GDM1 (cell line): ENCODE measurements at regions not wholly inside any gene's neighbourhood (a gene's known extent, or its start where the extent isn't known, plus 50 kb on each side); places are given as distances from the start of the nearest gene placed in this dataset.

Experiments
- DNase-seq: peaks from one replicate; lab custom pipeline; 2025; lab: John Stamatoyannopoulos, UW

DNA sequence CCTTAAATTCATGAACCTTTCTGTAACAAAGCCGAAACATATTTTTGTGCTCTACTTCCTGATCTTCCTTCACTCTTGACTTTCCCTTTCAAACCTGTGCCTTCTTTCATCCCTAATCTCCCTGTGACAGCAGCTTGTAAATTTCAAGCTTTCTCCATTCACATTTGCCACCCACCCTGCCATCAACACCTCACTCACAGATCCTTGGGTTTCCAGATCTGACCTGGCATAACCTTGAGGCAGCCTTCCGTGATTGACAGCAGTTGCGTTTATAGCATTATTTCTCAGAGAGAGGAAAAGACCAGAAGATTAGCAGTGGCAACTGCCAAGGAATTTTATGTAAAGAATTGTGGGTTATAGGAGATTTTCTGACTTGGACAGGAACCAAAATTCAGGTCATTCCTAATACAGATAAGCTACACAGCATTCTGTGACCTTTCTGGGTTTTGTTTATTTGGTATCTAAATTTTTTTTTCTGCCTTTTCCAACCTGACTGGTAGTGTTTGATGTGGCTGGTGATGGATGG lies 260.0 kb downstream of the NR2F1-AS1 start:
- no peak for DNase-seq

DNA sequence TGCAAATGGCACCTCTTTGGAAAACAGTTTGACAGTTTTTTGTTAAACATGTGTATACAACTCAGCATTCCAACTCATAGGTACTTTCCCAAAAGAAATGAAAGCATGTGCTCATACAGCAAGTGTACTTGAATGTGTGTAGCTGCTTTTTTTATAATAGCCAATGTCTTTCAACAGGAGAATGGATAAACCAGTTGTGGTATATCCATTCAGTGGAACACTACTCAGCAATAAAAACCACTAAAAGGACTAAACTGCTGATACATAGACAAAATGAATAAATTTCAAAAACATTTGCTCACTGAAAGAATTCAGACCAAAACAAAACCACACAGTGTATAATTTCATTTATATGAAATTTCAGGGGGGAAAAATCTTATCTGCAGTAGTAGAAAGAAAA lies 267.3 kb downstream of the NR2F1-AS1 start:
- DNase-seq, result no peak

DNA sequence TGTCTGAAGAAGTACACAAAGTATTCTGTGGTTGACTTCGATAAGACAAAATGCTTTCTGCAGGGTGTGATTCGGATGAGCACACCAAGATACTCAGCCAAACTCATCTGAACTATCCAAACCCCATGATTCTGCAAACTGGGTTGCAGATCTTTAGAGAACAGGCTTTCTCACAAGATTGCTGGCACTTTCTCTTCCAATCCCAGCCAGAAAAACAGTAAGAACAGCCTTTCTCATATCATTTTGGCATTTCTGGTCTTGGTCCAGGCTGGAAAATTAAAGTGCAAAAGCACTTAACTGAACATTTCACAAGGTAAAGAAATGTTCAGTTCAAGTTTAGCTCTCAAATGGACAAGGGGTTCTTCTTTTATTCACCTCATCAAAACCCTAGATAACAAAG lies 269.1 kb downstream of the NR2F1-AS1 start:
- no peak for DNase-seq

DNA sequence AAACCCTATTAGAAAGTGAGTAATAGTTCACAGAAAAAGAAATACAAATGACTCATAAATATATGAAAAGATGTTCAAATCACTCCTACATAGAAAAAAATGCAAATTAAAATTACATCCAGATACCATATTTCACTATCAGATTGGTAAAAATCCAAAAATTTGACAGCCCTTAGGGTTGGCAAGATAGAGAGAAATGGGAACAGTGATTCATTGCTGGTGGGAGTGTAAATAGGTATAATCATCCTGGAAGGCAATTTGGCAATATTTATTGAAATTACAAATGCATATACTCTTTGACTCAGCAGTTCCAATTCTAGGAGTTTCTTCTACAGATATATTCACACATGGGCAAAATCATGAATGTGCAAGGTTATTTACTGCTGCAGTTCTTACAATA lies 273.5 kb downstream of the NR2F1-AS1 start:
- no peak for DNase-seq

DNA sequence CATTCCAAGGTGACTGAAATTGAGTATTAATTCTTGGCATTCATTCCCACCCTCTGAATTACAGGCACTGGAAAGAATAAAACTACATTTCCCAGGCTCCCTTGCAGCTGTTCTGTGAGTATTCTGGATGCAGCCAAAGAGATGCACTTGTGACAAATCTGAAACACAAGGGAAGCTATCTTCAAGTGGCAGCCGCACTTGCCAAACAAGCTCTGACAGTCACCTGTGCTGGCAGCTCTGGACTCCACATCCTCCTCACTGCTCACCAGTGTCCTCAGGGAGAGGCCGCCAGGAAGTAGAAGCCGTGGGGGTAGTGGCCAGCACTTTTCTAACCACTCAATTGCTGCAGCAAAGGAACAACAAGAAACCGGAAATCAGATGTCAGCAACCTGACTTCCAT lies 275.0 kb downstream of the NR2F1-AS1 start:
- DNase-seq, result no peak

DNA sequence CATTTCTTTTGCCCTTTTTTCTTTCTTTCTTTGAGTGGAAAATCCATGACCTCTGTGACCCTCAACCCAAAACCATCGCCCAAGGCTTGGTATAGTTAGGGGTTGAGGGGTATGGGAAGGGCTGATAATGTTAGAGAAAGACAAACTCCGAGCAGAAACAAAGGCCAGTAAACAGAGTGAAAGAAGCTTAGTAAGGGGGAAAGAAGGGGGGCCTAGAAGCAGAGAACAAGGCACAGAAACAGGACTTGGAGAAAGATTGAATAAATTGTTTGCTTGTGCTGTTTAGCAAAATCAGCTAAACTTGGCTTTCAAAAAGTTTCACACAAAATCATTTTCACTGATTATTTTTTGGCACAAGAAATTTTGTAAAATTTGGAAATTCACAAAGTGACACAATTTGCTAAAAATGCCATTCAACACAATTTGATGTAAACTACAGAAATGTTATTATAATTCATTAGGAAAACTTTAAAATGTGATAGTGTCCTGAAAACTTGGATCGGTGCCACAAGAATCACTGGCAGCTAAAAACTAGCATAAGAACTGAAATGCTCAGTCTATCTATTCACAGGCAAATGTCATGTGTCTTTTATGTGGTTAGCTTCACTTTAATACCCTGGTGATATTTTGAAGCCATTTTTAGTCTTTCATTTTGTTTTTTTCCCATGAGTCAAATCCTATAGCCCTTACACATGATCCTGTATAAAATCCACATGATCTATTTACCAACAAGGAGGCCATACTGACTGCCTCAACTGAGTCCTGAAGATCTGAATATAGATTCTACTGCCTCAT lies 276.4 kb downstream of the NR2F1-AS1 start:
- DNase-seq, result no peak

DNA sequence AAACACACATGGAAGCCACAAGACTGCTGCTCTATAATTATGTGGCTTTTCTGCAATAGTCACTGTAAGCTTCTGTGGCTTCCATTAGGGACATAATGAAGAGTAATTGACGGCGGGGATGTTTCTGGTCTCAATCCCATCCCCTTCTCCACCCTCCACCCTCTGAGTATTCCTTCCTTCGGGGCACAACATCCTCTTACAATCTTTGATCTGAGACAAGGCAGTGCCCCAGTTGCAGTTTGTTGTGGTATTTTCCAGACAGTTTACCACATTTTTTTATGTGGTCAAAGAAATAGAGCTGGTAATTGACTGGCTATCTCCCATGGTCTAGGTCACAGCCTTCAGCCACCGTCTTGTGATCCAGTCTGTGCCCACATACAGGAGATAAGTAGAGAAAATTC lies 277.7 kb downstream of the NR2F1-AS1 start:
- no peak for DNase-seq

DNA sequence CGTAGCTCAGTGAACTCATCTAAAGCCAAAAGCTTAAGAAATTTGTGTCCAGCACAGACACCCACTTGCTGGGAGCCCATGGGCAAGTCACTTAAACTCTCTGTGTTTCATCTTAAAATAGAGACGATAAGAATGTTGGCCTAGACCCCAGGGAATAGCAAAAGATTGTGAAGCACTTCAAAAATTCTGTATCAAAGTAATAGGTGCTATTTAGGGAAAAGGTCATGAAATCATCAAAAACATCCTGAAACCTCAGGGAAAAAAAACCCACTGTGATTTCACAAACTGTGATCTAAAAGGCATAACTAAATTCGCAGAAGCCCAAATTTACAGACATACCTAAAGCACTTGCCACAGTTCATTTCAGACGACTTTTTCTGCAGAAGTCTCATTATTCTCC lies 278.3 kb downstream of the NR2F1-AS1 start:
- no peak for DNase-seq

DNA sequence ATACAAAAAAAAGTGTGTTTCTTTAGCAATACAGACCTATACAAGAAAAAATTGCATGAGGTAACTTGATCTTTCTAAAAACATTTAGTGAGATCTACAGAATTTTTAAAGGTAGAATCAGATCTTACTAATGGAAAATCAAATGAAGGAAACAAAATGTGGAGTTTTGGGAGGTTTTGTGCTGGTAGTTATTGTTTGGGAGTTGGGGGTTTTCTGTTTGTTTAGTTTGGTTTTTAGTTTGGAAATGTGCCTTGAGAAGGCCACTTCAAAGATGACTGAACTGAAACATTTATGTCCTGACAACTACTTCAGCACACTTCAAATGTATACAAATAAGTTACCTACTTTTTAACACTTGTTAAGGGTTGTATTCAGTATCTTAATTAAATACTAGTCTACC lies 280.1 kb downstream of the NR2F1-AS1 start:
- no peak for DNase-seq

DNA sequence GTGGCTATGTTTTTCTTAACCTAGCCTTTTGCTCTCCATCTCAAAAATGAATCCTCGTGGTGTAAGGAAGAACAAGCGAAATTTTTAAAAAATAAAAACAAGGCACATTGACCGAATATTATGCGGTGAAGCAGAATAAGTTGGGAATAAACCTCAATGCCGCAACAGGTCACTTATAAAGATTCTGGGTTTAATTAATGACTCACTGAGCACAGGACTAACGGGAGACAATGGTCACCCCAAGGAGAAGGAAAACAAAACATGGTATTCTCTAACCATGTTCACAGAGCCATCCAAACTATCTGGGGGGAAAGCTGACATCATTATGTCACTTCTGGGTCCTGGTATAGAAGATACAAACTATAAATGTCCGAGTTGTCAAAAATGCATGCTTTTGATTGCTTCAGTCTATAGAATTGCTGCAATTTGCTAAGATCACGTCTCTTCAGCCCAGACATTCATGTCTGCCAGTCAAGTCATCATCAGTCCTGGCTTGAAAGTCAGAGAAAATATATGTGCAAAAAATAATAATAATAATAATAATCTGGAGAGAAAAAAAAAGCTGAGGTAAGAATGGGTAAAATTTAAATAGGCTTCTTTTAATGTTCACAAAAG lies 280.6 kb downstream of the NR2F1-AS1 start:
- DNase-seq, result no peak

DNA sequence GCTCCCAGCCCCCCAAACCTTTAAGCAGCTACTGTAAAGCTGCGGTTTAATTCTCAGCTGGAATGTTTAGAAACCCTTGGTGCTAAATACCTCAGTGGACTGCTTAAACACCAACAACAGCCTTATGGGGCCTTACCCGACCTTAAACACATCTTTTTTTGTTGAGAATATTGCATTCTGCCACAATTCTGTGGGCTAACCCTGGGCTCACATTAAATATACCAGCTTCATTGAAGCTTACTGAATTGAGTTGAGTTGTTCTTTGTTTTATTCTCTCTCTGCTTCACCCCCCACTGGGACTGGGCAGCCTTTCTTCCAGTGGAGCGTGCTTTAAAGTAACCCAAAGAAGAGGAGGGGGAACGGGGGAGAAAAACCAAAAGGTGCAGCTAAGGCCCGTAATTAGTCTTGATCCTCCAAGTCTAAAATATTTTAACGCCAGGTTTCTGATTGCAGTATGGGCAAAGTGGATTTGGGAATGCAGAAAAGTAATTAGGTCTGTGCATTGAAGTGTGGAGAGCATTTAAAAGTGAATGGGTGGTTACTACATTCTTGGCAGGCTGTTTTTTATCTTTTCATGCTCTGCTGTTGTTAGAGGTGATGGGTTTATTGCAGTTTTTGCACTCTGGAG lies 281.2 kb downstream of the NR2F1-AS1 start:
- no peak for DNase-seq

DNA sequence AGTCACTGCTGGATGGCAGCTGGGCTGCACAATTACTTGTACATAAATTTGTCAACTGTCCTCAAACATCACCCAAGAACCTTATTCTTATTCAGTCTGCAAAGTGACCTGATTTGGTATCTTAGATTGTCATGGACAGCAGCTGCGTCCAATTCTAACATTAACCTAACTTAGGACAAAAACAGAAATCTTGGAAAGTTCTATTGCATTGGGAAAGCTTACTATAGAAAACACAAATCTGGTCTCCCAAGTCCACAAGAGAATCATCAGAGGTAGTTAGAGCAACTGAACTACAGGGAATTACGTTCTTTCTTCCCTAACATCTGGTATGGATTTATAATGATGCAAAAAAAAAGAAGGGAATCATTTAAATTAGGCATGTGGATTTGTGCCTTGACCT lies 283.9 kb downstream of the NR2F1-AS1 start:
- no peak for DNase-seq

DNA sequence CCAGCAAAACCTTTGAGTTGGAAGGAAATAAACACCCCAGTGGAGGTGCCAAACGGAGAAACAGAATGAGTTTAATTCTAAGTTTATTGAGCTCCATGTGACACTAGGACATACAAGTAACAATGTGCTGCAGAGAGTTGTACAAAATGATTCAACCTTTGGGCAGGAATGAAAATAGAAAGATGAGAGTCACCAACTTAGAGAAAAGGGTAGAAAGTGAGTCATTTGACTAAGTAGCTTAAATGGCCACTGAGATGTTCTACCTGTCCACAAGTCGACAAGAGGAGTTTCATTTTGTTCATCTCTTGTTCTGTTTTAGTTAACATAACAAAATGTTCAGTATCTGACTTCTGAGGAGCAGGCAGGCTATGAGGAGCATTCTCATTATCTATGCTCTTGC lies 284.7 kb downstream of the NR2F1-AS1 start:
- no peak for DNase-seq

DNA sequence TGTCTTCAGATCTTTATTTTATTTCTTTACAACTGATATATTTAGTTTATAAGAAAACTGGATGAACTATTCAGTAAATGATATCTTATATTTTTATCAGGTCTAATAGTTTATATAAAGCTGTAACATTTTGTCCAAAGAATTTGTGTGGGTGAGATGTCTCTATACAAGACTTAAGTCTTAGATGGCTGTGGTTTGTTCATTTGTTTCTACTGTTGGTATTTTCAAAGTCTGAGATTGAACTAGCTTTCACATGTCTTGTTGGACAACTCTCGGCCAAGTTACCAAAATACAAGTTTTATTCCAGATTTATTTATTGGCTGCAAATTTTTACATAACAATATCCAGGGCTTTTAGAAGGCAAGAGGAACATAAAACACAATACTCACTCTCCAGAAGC lies 286.0 kb downstream of the NR2F1-AS1 start:
- no peak for DNase-seq

DNA sequence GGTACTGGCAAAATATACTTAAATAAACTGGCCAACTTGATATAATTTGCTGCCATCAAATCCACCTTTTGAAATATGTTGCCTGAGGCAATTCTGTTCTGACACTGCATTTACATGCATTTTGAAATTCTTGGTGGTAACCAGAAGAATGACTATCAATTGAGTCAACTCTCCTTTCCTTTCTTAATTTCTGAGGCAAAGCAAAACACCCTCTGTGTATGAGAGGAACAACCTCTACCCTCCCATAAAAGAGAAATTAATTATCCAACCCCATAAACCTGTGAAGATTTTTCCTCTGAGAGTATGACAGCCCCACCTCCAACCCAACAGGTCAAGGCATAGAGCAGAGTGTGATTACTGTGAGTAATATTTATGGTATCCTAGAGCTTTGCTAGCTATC lies 286.8 kb downstream of the NR2F1-AS1 start:
- no peak for DNase-seq

DNA sequence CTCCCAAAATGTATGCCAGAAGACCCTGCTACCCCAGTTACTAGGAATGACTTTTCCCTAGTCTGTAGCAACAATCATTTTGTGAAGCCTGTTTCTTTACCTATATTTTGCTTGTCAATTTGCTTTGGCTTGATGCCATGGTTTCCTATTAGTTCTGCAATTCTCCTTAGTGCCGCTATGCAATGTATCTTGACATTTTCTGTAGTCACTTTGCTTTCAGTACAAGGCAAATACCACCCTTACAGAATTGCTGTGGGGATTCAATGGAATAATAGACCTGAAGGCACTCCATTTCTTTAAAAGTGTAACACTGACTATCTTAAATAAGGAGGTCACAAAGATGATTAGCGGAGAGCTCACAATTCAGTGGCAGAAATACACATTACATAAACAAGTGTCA lies 291.1 kb downstream of the NR2F1-AS1 start:
- DNase-seq, result no peak

DNA sequence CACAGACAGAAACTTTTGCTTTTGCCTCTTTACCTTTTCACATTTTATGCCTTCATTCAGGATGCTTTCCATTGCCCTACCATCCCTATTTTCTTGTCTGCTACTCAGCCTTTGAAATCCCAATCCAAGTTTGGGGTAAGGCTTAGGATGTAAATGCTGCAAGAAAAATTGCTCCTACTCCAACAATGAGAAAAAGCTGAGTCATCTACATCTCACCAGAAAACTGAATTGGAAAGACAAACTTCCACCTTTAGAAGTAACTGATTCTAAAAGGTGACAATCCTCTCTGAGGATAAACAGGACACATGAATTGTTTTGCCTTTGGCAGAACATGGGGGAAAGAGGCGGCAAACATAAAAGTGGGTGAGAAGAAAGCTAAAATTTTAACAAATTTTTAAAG lies 295.6 kb downstream of the NR2F1-AS1 start:
- DNase-seq, result no peak

DNA sequence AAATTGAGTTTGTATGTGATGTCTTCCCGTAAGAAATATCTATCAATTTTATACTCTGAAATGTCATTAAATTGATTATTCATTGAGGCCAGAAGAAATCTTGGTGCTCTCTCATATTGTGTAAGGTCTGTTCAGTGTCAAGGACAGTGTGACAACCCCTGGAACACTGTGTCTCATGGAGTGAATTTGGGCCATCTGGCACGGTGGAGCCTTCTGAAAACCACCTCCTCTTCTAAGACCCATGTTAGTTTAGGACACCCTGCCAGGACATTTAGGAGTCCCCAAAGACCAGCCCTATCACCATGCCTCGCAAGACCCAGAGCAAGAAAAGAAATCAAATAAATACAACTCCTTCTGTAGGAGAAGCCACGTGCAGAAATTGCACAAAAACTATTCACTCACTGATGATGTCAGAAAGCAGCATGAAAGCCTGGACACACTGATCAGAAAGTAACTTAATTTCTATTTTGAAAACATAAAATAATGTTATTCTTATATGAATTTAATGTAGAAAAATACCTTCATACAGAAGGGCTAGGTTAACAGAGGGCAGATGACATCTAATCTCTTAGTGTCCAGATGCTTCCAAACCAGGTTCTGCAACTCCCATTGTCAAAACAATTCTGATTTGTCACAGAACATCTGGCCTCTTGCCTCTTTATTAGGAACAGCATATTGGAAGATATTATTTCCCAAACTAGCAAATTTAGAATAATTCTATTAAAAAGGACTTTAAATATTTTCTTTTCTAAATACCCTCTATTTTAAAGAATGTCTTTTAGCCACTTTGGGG lies 298.8 kb downstream of the NR2F1-AS1 start:
- DNase-seq, result no peak

DNA sequence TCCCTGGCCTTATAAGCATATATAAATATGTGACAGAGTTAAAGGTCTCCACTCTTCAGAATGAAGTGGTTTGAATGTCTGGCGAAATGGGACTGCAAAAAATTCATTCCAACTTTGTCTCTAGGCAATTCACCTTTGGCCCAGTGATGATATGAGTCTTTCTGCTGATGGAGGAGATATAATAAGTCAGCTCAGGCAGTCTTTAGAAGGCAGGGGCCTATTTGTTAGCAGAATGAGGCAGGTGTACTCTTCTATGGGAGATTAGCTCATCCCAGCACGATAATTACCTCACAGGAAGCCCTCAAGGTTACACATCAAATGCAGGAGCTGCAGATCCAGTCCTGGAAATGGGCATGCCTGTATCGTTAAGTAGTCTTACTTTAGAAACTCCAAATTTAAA lies 300.5 kb downstream of the NR2F1-AS1 start:
- DNase-seq, result no peak

DNA sequence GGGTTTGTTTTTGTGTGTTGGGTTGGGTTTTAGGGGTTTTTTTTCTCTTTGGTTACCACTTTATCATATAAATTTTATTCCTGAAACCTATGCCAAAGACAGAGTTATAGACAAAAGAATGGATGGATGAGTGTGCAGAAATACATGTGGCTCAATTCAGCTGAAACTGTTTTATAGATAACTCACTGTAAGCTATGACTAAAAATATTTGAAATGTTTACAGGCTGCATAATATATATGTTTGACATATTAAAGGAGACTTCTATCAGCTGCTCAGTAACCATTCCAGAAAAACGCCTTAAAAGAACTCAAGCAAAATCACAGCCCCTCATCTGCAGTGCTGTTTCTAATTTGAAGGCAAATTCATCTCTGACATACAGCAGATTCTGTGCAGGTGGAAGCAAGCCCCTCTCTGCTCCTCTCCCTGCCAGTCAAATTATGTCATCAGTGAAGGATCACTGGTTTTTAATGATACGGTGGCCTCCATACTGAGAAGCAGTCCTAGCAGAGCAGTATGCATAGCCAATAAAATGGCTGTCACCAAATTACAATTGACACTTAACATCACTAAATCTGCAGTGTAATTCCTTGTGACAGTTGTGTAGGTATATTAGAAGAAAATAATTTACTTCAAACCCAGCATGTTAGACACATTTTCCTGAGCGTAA lies 301.6 kb downstream of the NR2F1-AS1 start:
- no peak for DNase-seq

DNA sequence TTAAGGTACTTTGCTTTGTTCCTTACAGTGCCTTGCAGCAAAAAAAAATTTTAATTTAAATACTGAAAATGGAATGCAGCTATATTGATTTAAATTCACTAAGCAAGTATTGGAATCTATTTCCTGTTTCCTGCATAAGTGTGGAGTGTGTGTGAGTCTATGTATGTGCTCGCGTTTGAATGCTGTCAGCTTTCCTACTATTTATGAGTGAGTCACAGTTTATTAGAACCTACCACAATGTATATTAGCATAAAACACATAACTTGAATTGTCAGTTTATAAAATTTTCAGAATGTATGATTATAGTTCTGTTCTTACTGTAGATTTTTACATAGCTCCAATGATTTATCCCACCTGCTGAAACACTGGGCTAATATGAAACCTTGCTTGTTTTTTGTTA lies 302.1 kb downstream of the NR2F1-AS1 start:
- no peak for DNase-seq

DNA sequence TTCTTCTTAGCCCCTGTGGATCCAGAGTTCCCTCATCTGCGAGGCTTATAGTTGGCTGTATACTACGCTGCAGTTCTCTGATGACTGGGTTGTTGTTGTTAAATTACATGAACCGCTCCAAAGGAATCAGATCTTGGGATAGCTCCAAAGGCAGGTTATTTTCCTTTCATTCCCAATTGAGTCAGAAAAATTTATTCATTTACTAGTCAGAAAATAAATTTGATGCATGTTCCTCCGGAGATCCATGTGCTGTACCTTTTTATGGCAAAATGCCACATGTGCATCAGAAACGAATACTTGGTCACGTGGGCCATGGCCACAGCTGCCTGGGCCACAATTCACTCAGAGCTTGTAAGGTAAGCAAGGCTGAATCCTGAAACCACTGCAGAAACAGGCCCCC lies 304.0 kb downstream of the NR2F1-AS1 start:
- DNase-seq, result no peak
